OCI-LY7 (cell line): ENCODE measurements at regions not wholly inside any gene's neighbourhood (a gene's known extent, or its start where the extent isn't known, plus 50 kb on each side); places are given as distances from the start of the nearest gene placed in this dataset.

Experiments used
- CTCF ChIP-seq: fragments of 200-600 bp; sonication (generic); conservative IDR thresholded peaks from 2 replicates; pipeline ENCODE4 v1.5.1; 2014; ENCODE audit warnings: mild to moderate bottlenecking, antibody characterized with exemption, low read length, moderate library complexity, mixed read lengths
- EZH2phosphoT487 ChIP-seq: fragments of 200-600 bp; sonication (generic); IDR thresholded peaks from 2 replicates; pipeline ENCODE4 v1.6.1; 2018; ENCODE audit warnings: low read depth, borderline replicate concordance, mild to moderate bottlenecking, mixed run types, antibody characterized with exemption, low read length, moderate library complexity, mixed read lengths

GRCh38 chr5:152277936-152278335, 127.1 kb downstream of the NMUR2 start:
- no peak for TF ChIP-seq CTCF
- TF ChIP-seq EZH2phosphoT487, result no peak
